Thyroid gland (tissue), 4 donors: ENCODE measurements at regions not wholly inside any gene's neighbourhood (a gene's known extent, or its start where the extent isn't known, plus 50 kb on each side); places are given as distances from the start of the nearest gene placed in this dataset.

Experiments used
- DNase-seq, 2 donors: peaks; one replicate each; pipeline ENCODE4 v3.0.0-alpha.2; 2019
- H3K27ac ChIP-seq, 3 donors: fragments of 200-600 bp; sonication (generic); 1 replicate in 2 of 3; 2 replicates in 1 of 3; pipeline ENCODE4 v1.5.1; 2016 to 2019; ENCODE audit warnings: mild to moderate bottlenecking in 1 of 3, moderate library complexity in 1 of 3
- H3K27me3 ChIP-seq: fragments of 200-600 bp; sonication (generic); one replicate; pipeline ENCODE4 v1.5.1; 2019
- H3K36me3 ChIP-seq, 2 donors: fragments of 200-600 bp; sonication (generic); one replicate each; pipeline ENCODE4 v1.5.1; 2016 to 2019
- H3K4me1 ChIP-seq, 2 donors: fragments of 200-600 bp; sonication (generic); one replicate each; pipeline ENCODE4 v1.5.1; 2017 to 2019
- H3K4me3 ChIP-seq, 3 donors: fragments of 200-600 bp; sonication (generic); replicated peaks in 1 of 3; 1 replicate in 2 of 3; 2 replicates in 1 of 3; pipeline ENCODE4 v1.5.1; 2016; ENCODE audit warnings: mild to moderate bottlenecking in 1 of 3
- H3K9me3 ChIP-seq: fragments of 200-600 bp; sonication (generic); one replicate; pipeline ENCODE4 v1.5.1; 2017
- POLR2A ChIP-seq, 2 donors: fragments of 450-650 bp; IDR thresholded peaks; one replicate each; pipeline ENCODE4 v1.6.1; 2017; ENCODE audit warnings: antibody characterized with exemption in 2 of 2, mild to moderate bottlenecking in 2 of 2, moderate library complexity in 1 of 2
- WGBS, 2 donors: methylation state at CpG; one replicate each; pipeline ENCODE4 v1.1.5; 2017; 5-methylcytosine and 5-hydroxymethylcytosine counted together
- intact Hi-C: fragments of 100-400 bp; cut with DNase I; formaldehyde crosslinking; loops from one replicate; pipeline ENCODE4 v1.15.1; 2023
- TF ChIP-seq, protein P1 (sequence below), 6 experiments: fragments of 200-600 bp in 3 of 6; fragments of 450-650 bp in 3 of 6; sonication (generic) in 3 of 6; IDR thresholded peaks; one replicate each; pipeline ENCODE4 v1.5.1; 2016 to 2019; ENCODE audit warnings: antibody characterized with exemption in 6 of 6, mild to moderate bottlenecking in 2 of 6, inconsistent platforms in 1 of 6, moderate library complexity in 1 of 6

DNA sequence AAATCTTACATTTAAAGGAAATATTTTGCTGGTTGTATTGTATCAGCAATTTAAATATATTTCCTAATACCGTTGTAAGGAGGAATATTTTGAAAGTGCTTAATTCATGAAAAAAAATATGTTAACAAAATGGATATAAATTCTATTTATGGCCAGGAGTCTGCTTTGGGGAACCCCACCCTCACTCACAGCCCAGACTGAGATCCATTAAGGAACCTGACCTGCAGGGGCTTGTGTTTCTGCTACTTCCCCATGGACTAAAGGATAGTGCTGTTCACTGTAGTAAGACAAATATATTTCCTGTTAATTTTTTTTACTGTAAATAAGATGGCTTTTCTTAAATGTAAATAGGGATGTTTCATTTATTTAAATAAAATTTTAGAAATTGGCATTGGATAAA lies 221.9 kb upstream of the COL3A1 start:
- Histone ChIP-seq H3K27me3 (no peaks in the 10 kb centered on the region), H3K27ac (no peak overlapping the region), H3K4me3 (no peak overlapping the region), H3K4me1 (no peaks in the 10 kb centered on the region), H3K9me3 (no peaks in the 10 kb centered on the region), H3K36me3 (no peaks in the 10 kb centered on the region)
- TF ChIP-seq POLR2A (IDR thresholded peaks at IDR 0.05): no peak
- TF ChIP-seq, protein P1, sequence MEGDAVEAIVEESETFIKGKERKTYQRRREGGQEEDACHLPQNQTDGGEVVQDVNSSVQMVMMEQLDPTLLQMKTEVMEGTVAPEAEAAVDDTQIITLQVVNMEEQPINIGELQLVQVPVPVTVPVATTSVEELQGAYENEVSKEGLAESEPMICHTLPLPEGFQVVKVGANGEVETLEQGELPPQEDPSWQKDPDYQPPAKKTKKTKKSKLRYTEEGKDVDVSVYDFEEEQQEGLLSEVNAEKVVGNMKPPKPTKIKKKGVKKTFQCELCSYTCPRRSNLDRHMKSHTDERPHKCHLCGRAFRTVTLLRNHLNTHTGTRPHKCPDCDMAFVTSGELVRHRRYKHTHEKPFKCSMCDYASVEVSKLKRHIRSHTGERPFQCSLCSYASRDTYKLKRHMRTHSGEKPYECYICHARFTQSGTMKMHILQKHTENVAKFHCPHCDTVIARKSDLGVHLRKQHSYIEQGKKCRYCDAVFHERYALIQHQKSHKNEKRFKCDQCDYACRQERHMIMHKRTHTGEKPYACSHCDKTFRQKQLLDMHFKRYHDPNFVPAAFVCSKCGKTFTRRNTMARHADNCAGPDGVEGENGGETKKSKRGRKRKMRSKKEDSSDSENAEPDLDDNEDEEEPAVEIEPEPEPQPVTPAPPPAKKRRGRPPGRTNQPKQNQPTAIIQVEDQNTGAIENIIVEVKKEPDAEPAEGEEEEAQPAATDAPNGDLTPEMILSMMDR (IDR thresholded peaks at IDR 0.05): no peak
- 88 to 92% methylated on average over 1 of the region's 1 CpG for WGBS, 2 donors
- intact Hi-C loops: no loop called here
- DNase-seq: no peak

DNA sequence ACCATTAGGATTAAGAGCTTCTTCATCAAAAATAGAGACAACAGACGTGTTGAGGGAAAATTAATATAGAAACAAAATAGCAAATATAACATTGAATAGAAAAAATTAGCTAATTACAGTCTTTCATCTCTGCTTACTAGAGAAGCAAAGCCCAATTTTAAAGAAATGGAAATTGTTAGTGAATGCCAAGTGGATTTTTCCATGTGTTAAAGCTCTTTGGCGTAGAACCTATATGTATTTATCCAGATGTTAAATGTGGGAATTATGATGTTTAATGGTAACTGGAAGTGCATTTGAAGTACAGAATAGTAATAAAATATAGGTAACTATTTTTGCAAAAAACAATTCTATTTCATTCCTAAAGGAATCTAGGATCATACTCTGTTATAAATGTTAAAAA lies 212.0 kb upstream of the COL3A1 start:
- Histone ChIP-seq H3K9me3 (no peaks in the 10 kb centered on the region), H3K27ac (no peak overlapping the region), H3K4me3 (no peak overlapping the region), H3K36me3 (no peaks in the 10 kb centered on the region), H3K27me3 (no peaks in the 10 kb centered on the region), H3K4me1 (no peaks in the 10 kb centered on the region)
- WGBS, 2 donors: 95 to 98% methylated on average over 2 of the region's 2 CpGs
- DNase-seq: no peak
- no peak for TF ChIP-seq POLR2A (IDR thresholded peaks at IDR 0.05)
- TF ChIP-seq, protein P1 (IDR thresholded peaks at IDR 0.05): no peak
- intact Hi-C loops: no loop called here

DNA sequence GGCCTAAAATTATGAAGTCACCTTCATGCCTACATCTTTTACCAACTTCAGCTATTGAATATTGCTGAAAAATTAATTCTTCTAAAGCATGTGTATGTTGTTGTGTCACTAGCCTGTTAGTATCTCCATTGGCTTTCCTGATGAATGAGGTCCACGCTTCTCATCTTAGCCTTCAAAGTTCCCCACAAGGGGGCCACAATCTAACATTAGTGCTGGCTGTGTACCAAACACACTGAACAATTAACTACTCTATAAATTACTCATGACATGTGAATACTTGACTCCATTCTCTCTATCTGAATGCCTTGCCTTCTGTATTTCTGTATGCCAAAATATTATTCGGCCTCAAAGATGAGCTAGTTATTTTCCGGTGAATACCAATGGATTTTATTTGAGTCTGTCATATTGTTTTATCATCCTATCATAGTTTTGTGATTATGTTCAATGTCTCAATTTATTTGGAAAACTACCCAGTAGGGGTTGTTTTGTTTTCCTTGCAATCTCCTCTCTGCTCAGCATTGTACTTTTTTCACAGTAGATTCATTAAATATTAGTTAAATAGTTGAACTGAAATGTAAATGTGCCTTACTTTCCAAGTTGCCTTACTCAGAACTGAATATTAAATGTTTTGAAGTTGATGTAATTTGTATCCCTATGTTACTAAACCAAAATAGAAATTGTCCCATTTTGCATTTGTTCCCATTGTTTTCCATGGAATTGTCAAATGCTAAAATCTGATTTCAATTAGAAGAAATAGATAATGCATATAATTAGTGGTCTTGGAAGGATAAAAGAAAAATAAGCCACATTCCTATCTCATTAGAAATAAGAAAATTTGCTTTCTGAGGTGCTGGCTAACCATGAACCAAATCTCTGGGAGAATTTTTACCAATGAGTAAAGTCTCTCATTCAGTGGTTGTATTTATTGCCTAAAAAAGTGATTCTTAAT lies 208.4 kb upstream of the COL3A1 start:
- TF ChIP-seq, protein P1 (IDR thresholded peaks at IDR 0.05): peak in 2 of 6 experiments; percentile 14 to 26
- no peak for TF ChIP-seq POLR2A (IDR thresholded peaks at IDR 0.05)
- Histone ChIP-seq H3K27ac (no peak overlapping the region), H3K4me3 (no peak overlapping the region), H3K27me3 (no peaks in the 10 kb centered on the region), H3K9me3 (no peaks in the 10 kb centered on the region), H3K4me1 (no peaks in the 10 kb centered on the region), H3K36me3 (no peaks in the 10 kb centered on the region)
- peak; percentile 7 to 8 for DNase-seq
- WGBS, 2 donors: 68 to 78% methylated on average over 3 of the region's 3 CpGs
- intact Hi-C loops: no loop called here

DNA sequence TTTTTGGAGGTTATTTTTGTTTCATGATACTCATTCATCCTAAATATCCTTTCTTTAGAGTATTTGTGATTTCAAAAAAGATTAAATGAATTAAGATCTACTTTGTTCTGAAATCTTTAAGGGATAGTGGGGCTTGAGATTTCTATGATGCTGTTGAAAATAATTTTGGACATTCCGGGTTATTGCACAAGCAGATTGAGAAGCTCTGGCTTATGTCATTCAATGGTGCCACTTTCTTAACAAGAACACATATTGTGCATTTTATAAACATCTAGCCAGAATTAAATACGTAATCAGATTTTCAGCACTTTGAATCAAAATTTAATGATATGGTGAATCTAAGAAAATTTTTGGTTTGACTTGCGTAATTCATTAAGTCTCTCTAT lies 207.7 kb upstream of the COL3A1 start:
- 93% methylated on average over 3 of the region's 3 CpGs for WGBS, 2 donors
- Histone ChIP-seq H3K4me1 (no peaks in the 10 kb centered on the region), H3K36me3 (no peaks in the 10 kb centered on the region), H3K9me3 (no peaks in the 10 kb centered on the region), H3K27me3 (no peaks in the 10 kb centered on the region), H3K27ac (no peak overlapping the region), H3K4me3 (no peak overlapping the region)
- no peak for DNase-seq
- intact Hi-C loops: no loop called here
- TF ChIP-seq, protein P1 (IDR thresholded peaks at IDR 0.05): no peak
- no peak for TF ChIP-seq POLR2A (IDR thresholded peaks at IDR 0.05)

DNA sequence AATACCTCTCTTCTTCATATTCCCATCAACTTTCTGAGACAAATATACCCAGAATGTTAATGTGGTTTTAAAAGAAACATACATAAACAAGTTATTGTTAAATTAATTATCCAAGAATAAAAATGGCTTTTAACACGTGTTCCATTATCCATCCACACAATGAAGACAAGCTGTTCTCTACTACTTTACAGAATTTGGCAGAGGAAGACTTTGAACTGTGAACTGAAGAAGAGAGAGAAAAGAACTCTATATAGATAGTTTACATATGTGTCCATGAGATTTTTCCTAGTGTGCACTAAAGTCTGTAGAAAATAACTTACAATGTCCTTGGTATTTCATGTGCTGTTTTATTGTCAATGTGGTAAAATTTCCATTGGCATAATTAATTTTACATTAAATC lies 207.0 kb upstream of the COL3A1 start:
- H3K4me3 ChIP-seq: no peak overlapping the region
- no peak for DNase-seq
- no peak overlapping the region for H3K27ac ChIP-seq
- H3K9me3 ChIP-seq: no peaks in the 10 kb centered on the region
- 68 to 78% methylated on average over 1 of the region's 1 CpG for WGBS, 2 donors
- intact Hi-C loops: no loop called here
- no peaks in the 10 kb centered on the region for H3K36me3 ChIP-seq
- TF ChIP-seq, protein P1 (IDR thresholded peaks at IDR 0.05): no peak
- TF ChIP-seq POLR2A (IDR thresholded peaks at IDR 0.05): no peak
- no peaks in the 10 kb centered on the region for H3K27me3 ChIP-seq
- no peaks in the 10 kb centered on the region for H3K4me1 ChIP-seq
